ENCODE measurements at regions not wholly inside any gene's neighbourhood (a gene's known extent, or its start where the extent isn't known, plus 50 kb on each side); places are given as distances from the start of the nearest gene placed in this dataset.

DNA sequence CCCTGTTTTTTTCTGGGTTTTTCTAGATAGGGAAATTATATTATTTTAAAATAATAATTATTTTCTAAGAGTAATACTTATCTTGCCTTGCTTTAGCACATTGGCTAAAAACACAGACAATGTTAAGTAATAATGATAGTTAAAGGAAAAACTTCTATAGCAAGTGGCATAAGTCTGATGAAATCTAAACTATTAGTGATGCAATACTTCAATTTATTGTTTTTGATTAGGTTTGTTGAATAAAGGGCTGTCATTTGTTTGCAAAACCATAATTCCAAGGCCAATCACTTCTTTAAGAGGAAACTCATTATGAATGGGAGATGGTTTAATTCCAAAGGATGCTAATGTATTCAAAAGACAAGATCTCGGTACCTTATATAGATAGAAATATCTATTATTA lies 293.8 kb upstream of the FBXL7 start:
- no peak for DNase-seq (ENCODE audit: low read depth)

GRCh38 chr5:15203376-15203775 lies 296.6 kb upstream of the FBXL7 start:
- DNase-seq (ENCODE audit: low read depth) = peak; percentile 67

- no peak for DNase-seq (ENCODE audit: low read depth)
These were observed 309.0 kb upstream of the FBXL7 start for GRCh38 chr5:15191012-15191411.

DNA sequence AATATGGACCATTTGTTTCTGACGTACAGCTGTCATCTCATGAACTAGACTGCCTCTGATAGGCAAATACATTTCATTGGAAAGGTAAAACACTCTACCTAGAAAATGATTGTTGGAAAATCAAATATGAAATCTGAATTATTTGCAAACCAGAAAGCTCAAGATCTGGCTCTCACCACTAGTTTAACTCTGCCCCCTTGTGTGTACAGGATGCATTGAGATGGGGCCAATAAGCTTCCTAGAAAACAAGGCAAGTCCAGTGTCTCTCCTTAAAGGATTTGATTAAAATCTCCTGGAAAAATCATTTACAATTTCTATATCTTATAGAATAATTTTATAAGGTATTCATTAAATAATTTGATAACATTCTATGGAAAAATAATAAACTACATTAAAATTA lies 311.9 kb upstream of the ANKH start:
- DNase-seq (ENCODE audit: low read depth) = no peak

DNA sequence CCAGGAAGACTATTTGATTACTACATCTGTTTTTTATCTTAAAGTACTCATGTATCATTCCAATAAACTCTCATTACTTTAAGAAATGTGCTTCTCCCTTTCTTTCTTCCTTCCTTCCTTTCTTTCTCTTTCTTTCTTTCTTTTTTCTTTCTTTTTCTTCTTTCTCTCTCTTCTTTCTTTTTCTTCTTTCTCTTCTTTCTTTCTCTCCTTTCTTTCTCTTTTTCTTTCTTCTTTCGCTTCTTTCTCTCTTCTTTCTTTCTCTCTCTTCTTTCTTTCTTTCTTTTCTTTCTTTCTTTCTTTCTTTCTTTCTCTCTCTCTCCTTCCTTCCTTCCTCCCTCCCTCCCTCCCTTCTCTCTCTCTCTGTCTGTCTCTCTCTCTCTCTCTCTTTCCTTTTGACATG lies 298.6 kb upstream of the ANKH start:
- DNase-seq (ENCODE audit: low read depth) = no peak

DNA sequence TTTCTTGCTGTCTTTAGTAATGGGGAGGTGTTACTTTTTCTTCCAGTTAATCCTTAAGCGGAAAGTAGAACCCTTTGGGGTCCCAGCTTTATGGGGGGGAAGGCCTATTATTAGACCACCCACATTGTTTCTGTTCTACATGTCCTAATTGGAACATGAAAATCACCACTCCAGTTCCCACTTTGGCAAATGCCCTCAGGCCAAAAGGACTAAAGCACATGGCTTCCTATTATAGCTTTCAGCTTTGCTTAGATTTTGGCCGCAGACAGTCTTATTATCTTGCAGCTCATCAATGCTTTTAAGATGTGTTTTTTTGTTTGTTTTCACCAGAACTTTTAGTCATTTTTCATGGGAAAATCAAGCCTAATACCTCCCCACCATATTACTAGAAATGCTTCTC lies 296.8 kb upstream of the ANKH start:
- DNase-seq (ENCODE audit: low read depth) = no peak

DNA sequence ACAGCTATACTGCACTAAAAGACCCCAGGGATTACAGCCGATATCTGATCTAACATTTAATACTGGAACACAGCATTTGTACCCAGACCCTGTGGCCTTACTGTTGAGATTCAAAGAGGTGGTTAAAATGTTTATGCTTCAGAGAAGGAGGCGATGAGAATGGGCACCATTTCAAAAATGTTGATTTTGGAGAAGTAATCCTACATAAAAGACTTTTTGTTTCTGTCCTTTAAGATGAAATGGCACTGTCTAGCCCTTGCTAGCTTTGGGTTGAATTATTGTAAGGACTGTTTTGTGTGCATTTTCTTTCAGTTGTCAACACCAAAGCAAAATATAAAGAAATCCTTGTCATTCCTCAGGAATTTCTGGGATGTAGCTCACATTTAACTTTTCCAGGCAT lies 288.5 kb upstream of the ANKH start:
- no peak for DNase-seq (ENCODE audit: low read depth)

GRCh38 chr5:15159606-15160005 lies 288.0 kb upstream of the ANKH start:
- DNase-seq (ENCODE audit: low read depth) = no peak

DNA sequence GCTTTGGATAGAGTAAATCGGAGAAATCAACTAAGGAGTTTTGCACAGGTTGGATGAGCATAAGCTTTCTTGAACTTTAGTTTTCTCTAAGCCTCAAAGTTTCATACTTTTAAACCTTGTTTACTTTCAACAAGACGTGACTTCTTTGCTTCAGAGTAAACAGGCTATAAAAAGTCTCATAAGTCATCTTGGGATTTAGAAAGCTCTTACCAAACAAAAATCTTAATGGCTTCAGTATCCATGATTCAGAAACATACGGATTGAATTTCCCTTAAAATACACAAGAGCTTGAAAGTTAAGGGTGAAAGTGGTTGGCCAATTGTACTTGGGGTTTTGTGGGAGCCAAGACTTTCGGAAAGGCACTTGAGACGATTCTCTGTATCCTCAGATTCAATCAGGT lies 270.9 kb upstream of the ANKH start:
- no peak for DNase-seq (ENCODE audit: low read depth)

GRCh38 chr5:15137414-15137813 lies 265.8 kb upstream of the ANKH start:
- no peak for DNase-seq (ENCODE audit: low read depth)

DNA sequence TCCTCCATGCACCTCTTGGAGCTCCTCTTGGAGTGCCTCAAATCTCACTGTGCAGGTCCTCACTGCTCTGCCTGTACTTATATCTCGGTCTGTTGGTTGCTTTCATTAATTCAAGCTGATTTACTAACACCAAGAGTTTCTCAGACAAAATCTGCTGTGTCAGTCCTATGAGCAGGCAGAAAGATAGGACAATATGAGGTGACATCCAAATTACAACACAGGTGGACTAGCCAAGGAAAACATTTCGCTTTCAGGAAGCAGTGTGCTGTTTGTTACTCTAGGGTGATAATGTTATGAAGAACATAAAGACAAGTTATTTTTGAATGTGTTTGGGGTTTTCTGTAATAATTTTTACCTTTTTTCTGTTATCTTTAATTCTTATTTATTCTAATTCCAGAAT lies 264.1 kb upstream of the ANKH start:
- no peak for DNase-seq (ENCODE audit: low read depth)

DNA sequence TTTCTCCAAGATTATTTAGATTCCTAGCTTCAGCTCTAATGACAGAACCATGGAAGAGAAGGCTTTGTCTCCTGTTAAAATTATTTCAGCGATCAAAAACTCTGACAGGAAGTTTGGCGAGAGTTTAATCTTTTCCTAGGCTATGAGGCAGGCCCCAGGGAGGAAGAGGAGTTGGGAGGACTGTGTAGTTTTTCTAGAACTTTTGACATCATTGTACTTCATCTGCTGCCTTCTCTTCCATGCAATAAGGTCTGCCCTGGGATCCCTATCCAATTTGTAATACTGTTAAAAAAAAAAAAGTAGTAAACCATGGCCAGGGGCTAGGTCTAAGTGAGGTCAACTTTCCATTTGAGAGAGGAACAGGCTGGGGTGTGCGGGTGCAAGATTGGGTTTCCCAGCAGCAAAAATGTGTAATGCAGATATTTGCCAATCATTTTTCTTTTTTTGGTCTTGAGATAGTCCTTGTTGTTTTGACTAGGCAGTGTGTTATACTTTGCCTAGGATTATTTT lies 261.9 kb upstream of the ANKH start:
- no peak for DNase-seq (ENCODE audit: low read depth)

GRCh38 chr5:15132816-15133405 lies 261.3 kb upstream of the ANKH start:
- no peak for DNase-seq (ENCODE audit: low read depth)

DNA sequence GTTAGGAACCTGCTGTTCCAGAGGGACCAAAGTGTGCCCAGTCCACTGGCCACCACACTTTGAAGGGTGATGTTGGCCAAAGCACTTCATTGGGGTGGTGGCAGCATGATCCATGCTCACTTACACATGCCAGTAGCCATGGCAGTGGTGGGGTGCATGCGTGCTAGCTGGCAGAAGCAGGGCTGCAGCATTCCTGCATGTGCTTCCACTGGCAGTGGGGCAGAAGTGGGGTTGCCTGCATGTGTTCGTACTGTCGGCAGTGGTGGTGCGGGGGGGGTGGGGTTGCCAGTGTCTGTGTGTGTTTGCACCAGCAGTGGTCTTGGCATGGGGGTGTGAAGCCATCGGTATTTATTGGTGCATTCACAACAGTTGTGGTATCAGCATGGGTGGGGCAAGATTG lies 260.3 kb upstream of the ANKH start:
- DNase-seq (ENCODE audit: low read depth) = no peak

GRCh38 chr5:15124871-15125568 lies 253.4 kb upstream of the ANKH start:
- DNase-seq (ENCODE audit: low read depth) = no peak

DNA sequence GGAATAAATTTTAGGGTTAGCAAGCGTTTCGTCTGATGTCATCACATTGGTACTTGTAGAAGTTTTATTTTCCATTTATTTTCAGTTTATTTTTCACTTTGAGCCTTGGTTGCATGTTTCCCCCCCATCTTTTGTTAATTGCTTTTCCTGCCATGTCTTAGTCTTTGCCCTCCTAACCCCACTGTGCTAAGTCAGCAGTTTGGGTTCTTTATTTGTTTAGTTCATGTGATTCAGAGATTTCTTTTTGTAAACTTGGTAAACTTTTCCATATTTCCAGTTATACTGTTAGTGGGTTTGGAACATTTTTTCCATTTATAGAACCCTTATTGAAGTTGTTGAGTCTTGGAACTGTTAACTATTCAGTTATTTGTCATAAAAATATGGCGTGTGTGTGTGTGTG lies 252.9 kb upstream of the ANKH start:
- DNase-seq (ENCODE audit: low read depth) = no peak

GRCh38 chr5:15117688-15118087 lies 246.1 kb upstream of the ANKH start:
- DNase-seq (ENCODE audit: low read depth) = no peak

DNA sequence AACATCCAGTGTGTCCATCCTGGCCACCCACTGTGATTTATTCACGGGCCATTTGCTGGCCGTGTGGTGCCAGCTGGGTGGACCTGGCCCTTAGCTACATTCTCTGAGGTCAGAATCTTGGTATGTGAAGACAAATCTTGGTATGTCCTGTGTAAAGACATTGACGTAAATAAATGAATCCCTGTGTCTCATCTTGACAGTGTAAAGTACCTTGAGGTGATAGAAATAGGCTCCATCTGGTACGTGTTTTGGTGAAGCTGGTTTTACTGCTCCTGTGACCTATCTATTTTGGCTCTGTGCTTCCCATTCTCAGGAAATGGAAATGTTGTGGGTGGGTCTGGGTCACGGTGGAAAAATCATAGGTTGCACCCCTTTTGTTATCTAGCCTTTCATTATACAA lies 245.4 kb upstream of the ANKH start:
- DNase-seq (ENCODE audit: low read depth) = no peak

DNA sequence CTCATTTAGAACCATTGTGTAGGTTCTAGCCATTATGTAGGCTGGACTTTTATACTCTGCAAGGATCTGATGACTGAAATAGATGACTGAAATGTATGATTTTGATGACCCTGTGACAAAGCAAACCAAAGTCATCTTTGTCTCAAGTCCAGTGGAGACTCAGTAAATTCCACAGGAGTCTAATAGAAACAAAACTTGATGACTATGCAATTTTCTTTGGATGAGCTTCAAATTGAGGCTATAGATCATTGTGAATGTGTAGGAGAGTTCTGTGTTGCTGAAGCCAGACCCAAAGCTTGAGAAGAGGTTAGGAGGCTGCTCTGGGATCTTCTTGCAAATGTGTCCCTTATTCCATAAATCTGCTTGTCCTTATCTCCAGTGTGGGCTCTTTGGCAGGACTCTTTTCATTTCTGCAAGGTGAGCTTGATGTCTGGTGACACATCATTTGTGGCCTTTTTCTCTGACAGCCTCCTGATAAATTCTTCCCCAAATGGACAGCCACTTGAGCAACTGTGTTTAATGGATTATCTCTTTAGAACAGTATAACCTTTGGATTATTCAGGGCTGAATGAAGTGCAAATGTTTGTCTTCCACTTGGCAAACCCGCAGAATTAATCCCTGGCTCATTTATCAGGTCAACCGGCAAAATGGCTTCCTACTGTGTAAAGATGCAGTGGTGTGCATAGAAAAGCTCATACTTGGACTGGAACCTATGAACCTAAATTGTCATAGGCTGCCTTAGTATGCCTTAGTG lies 235.1 kb upstream of the ANKH start:
- DNase-seq (ENCODE audit: low read depth) = no peak

- DNase-seq (ENCODE audit: low read depth) = peak; percentile 53
These were observed 234.3 kb upstream of the ANKH start for GRCh38 chr5:15105799-15106393.

- no peak for DNase-seq (ENCODE audit: low read depth)
These were observed 232.3 kb upstream of the ANKH start for GRCh38 chr5:15103864-15104263.

DNA sequence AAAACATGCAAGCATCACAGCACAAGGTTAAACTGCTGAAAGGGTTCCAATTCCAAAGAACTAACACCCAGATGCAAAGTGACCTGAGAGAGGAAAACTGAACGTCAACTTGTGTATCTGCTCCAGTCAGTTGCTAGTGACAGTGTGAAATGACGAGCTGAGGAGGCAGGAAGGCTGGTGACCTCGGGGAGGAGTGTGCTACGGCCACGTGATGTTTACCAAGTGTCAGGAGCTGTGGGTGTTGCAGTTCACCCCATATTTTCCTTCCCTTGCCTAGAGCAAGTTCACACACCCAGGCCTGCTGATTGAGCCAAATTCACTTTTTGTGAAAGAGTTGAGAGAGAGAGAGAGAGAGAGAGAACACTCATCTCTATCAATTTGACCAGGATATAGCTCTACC lies 231.6 kb upstream of the ANKH start:
- no peak for DNase-seq (ENCODE audit: low read depth)

- no peak for DNase-seq (ENCODE audit: low read depth)
These were observed 226.0 kb upstream of the ANKH start for GRCh38 chr5:15097552-15097951.
